Stimulated activated CD4-positive, alpha-beta T cell treated with anti-CD3 and anti-CD28 coated beads, Interleukin-2, amount 100 ng/mL, for 24 hours (primary cell): ENCODE measurements at regions not wholly inside any gene's neighbourhood (a gene's known extent, or its start where the extent isn't known, plus 50 kb on each side); places are given as distances from the start of the nearest gene placed in this dataset.
A peak's percentile ranks its signal among the peaks of the same experiment; 100 is the strongest.
"Not testable (repeated sequence)": the region's sequence is repeated elsewhere in the genome, so short reads cannot be mapped to it uniquely, and the experiment has no call there.

Source experiments
- DNase-seq, 2 donors: peaks; one replicate each; pipeline ENCODE4 v3.0.0-alpha.2; 2020

- DNase-seq = no peak
These were observed 345.5 kb upstream of the FSIP2 start for GRCh38 chr2:185393091-185393490.

- no peak for DNase-seq
These were observed 336.1 kb upstream of the FSIP2 start for GRCh38 chr2:185402474-185402873.

- no peak for DNase-seq
These were observed 334.0 kb upstream of the FSIP2 start for GRCh38 chr2:185404578-185404977.

DNA sequence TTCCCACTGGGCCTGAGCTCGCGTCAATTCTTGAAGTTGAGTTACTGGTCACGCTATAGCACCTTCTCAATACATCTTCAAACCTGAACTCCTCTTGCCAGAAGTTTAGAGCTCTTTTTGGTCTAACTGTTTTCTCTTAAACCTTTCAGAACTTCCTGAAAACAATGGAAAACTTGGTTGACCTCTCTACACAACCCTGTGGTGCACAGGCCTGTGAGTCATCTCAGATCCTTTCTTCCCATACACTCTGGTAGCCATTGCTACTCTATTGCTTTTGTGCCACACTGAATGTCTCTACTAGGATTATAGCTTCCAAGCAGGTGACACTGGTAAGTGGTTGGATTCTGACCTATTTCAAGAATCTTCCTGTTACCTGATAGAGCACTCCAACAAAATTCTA is 321.5 kb upstream of the FSIP2 start:
- no peak for DNase-seq

DNA sequence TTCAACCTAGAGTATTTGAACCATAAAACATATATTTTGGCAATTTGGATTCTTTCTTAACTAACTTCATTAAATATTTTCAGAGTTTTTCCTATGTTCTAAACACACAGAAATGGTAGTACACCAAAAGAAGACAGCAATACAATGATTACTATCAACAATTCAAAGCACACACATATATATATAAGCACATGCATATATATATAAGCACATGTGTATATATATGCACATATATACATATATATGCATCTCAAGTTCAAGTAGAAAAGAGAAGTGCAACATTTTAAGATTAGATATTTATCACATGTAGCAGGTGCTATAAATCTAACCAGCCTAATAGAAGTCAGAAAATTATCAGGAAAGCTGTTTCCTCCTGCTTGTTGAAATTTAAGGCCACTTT is 320.9 kb upstream of the FSIP2 start:
- no peak for DNase-seq

DNA sequence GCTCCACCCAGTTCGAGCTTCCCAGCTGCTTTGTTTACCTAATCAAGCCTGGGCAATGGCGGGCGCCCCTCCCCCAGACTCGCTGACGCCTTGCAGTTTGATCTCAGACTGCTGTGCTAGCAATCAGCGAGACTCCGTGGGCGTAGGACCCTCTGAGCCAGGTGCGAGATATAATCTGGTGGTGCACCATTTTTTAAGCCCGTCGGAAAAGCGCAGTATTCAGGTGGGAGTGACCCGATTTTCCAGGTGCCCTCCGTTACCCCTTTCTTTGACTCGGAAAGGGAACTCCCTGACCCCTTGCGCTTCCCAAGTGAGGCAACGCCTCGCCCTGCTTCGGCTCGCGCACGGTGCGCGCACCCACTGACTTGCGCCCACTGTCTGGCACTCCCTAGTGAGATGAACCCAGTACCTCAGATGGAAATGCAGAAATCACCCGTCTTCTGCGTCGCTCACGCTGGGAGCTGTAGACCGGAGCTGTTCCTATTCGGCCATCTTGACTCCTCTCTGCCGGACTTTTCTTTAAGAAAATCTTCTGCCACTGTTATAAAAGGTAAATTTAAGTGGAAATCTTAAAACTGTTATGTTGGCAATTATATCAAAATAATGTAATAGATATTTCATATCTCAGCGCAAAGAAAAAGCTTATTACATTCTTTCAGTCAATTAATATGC is 313.5 kb upstream of the FSIP2 start:
- DNase-seq = peak in 1 of 2 donors; percentile 4

DNA sequence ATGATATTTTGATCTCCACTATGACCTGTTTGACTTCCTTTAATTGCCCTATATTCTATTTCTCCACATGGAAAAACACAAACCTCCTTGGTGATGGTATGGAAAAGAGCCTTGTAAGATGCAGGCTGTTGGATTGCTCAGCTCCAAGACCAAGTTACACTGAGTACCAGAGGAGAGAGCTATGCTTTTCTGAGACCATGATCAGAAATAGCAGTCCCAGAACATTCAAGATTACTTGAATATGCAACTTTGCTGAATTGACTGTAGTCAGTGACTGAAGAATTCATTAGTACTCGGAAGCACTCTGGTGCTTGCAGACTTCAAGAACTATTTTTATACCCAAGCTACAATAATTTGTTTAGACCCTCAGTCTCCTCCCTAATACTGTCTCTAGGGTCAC is 310.6 kb upstream of the FSIP2 start:
- no peak for DNase-seq

DNA sequence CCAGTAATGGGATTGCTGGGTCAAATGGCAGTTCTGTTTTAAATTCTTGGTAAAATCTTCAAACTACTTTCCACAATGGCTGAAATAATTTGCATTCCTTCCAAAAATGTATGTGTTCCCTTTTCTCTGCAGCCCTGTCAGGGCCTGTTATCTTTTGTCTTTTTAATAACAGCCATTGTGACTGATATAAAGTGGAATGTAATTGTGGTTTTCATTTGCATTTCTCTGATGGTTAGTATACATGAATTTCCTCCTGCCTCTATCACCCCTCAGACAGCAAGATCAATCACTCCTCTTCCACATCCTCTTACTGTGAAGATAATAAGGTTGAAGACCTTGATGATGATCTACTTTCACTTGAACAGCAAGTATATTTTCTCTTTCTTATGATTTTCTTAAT is 304.8 kb upstream of the FSIP2 start:
- no peak for DNase-seq

- no peak for DNase-seq
These were observed 301.7 kb upstream of the FSIP2 start for GRCh38 chr2:185436787-185437372.

- DNase-seq = no peak
These were observed 297.1 kb upstream of the FSIP2 start for GRCh38 chr2:185441486-185442005.

- no peak for DNase-seq
These were observed 282.1 kb upstream of the FSIP2 start for GRCh38 chr2:185456517-185456916.

- DNase-seq = no peak
These were observed 275.1 kb upstream of the FSIP2 start for GRCh38 chr2:185463481-185463880.

DNA sequence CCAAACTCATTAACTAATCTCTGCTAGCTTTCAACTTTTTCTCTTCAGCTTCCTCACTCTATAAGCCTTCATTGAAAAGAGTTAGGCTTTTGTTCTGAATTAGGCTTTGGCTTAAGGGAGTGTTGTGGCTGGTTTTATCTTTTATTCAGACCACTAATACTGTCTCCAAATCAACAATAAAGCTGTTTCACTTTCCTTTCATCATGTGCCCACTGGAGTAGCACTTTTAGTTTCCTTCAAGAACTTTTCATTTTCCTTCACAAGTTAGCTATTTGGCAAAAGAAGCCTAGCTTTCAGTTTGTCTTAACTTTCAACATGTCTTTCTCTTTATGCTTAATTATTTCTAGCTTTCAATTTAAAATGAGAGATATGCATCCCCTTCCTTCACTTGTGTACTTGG is 271.7 kb upstream of the FSIP2 start:
- no peak for DNase-seq

- no peak for DNase-seq
These were observed 267.2 kb upstream of the FSIP2 start for GRCh38 chr2:185471441-185471840.

DNA sequence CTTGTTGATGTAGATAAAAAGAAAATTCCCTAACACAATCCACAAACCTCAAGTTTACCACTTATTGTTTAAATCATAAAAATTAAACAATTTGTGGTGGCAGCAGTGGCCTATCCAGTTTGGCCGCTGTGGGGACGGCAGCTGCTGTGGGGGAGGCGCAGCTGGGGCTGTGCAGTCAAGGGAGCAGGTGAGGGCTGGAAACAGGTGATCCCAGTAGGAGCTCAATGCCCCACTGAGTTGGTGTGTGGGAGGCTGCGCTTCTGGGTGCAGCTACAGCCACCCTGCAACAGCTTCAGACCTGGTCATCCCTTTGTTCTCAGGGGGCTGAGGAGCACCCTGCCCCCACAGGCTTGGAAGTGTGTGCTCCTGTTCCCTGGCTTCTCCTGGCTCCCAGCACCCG is 266.0 kb upstream of the FSIP2 start:
- DNase-seq = no peak

- DNase-seq = no peak
These were observed 264.8 kb upstream of the FSIP2 start for GRCh38 chr2:185473838-185474237.

- DNase-seq = no peak
These were observed 262.7 kb upstream of the FSIP2 start for GRCh38 chr2:185475914-185476313.

DNA sequence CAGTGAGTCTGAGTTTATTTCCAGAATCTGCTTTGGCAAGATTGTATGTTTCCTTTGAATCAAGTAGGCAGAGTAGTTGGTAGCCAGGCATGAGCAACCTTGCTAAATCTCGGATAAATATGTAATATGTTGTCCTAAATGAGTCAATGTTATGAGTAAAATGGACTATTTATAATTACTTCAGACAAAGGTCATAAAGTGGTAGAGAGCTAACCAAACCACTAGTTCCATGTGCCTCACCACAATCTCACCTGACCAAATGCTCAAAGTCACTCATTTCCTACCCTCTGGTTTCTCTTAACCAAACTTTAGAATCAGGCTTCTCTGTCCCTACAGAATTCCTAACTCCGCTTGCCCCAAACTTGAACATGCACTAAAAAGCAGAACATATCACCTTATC is 261.2 kb upstream of the FSIP2 start:
- no peak for DNase-seq

DNA sequence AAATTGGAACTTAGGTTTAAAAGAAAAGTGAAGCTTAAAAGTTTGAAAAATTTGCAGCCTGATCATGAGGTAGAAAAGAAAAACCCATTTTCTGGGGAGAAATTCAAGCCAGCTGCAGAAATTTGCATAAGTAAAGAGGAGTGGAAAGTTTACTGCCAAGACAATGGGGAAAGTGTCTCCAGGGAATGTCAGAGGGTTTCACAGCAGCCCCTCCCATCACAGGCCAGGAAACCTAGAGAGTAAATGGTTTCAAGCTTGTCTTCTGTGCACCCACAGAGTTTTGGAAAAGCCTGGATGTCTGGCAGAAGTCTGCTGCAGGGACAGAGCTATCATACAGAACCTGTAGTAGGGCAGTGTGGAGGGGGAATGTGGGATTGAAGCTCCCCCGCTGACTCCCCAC is 254.0 kb upstream of the FSIP2 start:
- DNase-seq = no peak

- no peak for DNase-seq
These were observed 236.3 kb upstream of the FSIP2 start for GRCh38 chr2:185502351-185502750.

GRCh38 chr2:185507719-185508118 is 230.9 kb upstream of the FSIP2 start:
- DNase-seq = no peak

- DNase-seq = no peak
These were observed 228.5 kb upstream of the FSIP2 start for GRCh38 chr2:185510060-185510459.

DNA sequence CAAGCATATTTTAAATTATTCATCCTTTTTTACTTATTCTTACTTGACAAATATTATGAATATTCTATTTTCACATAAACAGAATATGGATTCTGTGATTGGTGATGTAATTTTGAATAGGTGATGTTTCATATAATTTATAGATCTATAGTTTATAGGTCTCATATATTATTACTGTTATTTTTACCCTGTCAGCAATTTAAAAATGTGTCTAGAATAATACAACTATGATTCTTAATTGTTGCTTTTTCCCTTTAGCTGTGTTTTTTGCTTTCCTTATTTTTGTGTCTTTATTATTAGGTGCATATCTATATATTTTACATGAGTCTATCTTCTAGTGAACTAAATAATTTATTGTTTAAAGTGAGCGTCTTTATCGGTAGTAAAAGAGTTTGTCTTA is 226.7 kb upstream of the FSIP2 start:
- no peak for DNase-seq

DNA sequence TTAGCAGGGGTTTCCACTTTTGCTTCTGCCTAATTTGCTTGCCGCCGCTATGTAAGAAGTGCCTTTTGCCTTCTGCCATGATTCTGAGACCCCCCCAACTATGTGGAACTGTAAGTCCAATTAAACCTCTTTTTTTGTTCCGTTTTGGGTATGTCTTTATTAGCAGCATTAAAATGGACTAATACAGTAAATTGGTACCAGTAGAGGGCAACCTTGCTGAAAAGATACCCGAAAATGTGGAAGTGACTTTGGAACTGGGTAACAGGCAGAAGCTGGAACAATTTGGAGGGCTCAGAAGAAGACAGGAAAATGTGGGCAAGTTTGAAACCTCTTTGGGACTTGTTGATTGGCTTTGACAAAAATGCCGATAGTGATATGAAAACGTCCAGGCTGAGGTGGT is 216.1 kb upstream of the FSIP2 start:
- DNase-seq = no peak

DNA sequence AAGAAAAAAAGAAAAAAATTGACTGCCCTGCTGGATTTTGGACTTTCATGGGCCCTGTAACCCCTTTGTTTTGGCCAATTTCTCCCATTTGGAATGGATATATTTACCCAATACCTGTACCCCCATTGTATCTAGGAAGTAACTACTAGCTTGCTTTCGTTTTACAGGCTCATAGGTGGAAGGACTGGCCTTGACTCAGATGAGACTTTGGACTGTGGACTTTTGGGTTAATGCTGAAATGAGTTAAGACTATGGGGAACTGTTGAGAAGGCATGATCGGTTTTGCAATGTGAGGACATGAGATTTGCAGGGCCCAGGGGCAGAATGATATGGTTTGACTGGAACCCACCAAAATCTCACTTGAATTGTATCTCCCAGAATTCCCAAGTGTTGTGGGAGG is 214.4 kb upstream of the FSIP2 start:
- DNase-seq = not testable (repeated sequence)
